Cardiac fibroblast (primary cell): ENCODE measurements at regions not wholly inside any gene's neighbourhood (a gene's known extent, or its start where the extent isn't known, plus 50 kb on each side); places are given as distances from the start of the nearest gene placed in this dataset.

Source experiments
- DNase-seq, 2 donors: peaks; one replicate each; pipeline versions ENCODE4 v3.0.0 to v3.0.0-alpha.2; 2010; ENCODE audit warnings: low read depth in 2 of 2
- H3K4me3 ChIP-seq, 2 donors: replicated peaks in 1 of 2; 1 replicate in 1 of 2; 2 replicates in 1 of 2; pipeline ENCODE4 v1.5.1; 2011; ENCODE audit warnings: low read depth in 2 of 2, low read length in 2 of 2, mild to moderate bottlenecking in 2 of 2, moderate library complexity in 1 of 2
- TF ChIP-seq, protein P1 (sequence below): IDR thresholded peaks from one replicate; pipeline ENCODE4 v1.5.1; 2011; ENCODE audit warnings: low read depth, mild to moderate bottlenecking, low read length, inconsistent platforms

DNA sequence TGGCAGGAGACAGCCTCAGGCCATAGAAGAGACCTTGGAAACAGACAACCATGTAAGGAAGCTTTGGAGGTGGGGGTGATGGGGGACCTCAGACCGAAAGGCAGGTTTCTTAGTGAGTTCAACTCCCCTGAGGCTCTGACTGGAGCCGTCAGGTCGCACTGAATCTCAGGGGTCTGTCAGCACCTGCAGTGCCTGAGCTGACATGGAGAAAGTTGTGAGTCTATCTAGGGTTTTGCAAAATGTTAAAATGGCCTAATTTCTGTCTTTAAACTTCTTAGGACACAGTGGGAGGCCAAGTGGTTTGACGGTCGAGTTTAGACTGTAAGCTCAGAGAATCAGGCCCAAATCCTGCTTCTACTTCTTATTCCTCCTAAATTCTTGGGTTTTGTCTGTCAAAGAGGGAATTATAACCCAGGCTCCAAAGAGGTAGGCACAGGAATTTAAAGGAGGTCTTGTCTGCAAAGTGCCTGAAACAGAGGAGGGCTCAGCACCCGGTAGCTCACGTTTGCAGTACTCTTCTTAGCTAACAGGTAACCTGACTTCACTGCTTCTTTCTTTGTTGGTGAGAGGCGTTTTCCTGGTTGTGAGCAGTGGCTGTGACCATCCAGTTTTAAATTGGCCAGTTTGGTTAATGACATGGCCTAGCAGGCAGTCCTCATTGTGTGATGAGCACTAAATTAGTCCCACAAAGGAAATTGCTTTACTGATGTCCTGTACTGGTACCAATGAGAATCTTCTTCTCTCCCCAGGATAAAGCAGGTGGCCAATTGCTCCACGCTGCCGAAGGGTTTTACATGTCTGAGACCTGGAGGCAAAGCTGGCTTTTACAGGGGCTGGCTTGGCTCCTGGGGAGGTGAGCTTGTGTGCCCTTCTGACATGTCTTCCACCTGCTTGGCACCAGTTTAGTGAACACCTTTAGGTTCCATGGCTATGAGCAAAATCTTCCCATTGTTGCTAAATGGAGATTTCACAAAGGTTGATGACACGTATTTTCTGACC lies 95.7 kb downstream of the MYCN start:
- H3K4me3 ChIP-seq: no peak overlapping the region
- DNase-seq: no peak
- TF ChIP-seq, protein P1, sequence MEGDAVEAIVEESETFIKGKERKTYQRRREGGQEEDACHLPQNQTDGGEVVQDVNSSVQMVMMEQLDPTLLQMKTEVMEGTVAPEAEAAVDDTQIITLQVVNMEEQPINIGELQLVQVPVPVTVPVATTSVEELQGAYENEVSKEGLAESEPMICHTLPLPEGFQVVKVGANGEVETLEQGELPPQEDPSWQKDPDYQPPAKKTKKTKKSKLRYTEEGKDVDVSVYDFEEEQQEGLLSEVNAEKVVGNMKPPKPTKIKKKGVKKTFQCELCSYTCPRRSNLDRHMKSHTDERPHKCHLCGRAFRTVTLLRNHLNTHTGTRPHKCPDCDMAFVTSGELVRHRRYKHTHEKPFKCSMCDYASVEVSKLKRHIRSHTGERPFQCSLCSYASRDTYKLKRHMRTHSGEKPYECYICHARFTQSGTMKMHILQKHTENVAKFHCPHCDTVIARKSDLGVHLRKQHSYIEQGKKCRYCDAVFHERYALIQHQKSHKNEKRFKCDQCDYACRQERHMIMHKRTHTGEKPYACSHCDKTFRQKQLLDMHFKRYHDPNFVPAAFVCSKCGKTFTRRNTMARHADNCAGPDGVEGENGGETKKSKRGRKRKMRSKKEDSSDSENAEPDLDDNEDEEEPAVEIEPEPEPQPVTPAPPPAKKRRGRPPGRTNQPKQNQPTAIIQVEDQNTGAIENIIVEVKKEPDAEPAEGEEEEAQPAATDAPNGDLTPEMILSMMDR: no peak

DNA sequence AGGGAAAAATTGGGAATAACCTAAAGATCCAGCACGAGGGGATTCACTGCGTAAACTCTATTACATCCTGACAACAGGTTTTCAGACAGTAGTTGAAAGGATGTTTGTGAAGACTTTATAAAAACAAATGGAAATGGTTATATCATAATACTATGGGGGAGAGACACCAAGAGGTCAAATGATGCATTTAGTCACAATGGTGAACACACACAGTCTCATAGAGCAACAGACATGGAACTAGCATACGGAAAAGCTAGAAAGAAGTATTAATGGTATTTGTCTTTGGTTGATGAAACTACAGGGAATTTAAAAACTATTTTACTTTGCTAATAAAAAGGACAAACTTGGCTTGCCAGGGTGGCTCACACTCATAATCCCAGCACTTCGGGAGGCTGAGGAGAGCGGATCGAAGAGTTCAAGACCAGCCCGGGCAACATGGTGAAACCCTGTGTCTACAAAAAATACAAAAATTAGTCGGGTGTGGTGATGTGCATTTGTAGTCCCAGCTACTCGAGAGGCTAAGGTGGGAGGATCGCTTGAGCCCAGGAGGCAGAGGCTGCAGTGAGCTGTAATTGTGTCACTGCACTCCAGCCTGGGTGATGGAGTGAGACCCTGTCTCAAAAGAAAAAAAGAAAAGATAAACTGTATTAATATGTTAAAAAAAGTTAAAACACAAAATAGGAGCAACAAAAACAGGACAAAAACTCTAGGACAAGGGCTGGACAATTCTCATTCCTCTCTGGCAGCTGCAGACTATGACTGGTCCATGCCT lies 94.8 kb downstream of the MYCN start:
- no peak for DNase-seq
- TF ChIP-seq, protein P1: no peak
- H3K4me3 ChIP-seq: no peak overlapping the region

DNA sequence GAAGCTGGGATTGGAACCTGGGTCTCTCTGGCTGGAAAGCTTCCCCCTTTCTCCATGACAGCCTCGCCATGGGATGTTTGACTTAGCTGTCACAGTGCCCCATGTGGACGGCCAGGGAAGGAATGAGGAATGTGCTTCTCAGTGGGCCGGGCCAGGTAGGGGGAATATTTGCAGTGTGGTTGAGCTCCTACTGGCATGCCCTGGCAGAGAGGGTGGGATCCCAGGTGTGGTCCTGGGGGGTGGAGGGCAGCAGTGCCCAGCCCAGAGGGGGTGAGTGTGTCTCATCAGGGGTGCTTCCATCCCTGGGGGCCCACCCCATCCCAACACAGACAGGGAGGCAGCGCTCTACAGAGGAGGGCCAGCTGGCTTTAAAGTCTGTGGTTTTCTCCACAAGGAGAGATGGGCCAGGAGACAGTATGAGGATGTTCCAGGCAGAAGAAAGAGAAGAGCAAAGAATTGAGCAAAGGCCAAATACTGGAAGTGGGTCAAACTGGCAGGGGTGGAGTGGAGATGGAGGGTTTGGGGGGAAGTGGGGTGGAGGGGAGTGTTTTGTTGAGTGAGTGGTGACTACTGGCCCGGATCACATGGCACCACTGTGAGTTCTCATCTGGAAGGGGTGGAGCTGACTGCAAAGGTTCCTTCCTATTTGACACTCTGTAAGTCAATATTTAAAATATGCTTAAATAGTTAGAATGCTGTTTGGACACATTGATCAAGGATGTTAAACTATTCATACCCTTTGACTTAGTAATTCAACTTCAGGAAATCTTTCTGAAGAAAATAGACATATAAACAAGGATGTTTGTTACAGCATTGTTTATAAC lies 94.0 kb downstream of the MYCN start:
- DNase-seq: no peak
- no peak overlapping the region for H3K4me3 ChIP-seq
- TF ChIP-seq, protein P1: no peak

- TF ChIP-seq, protein P1: no peak
- DNase-seq: no peak
- no peak overlapping the region for H3K4me3 ChIP-seq
Measured at GRCh38 chr2:16033032-16033293, 92.6 kb downstream of the MYCN start.

GRCh38 chr2:16032282-16033031 lies 92.1 kb downstream of the MYCN start:
- TF ChIP-seq, protein P1: no peak
- H3K4me3 ChIP-seq: no peak overlapping the region
- DNase-seq: no peak

- DNase-seq: no peak
- TF ChIP-seq, protein P1: no peak
- no peak overlapping the region for H3K4me3 ChIP-seq
Measured at GRCh38 chr2:16031848-16032159, 91.5 kb downstream of the MYCN start.
